Endothelial cell of umbilical vein (primary cell): ENCODE measurements at regions not wholly inside any gene's neighbourhood (a gene's known extent, or its start where the extent isn't known, plus 50 kb on each side); places are given as distances from the start of the nearest gene placed in this dataset.

Experiments used
- BruUV-seq: library from RNA; stranded (reverse); fragments of 400-500 nt; replicated peaks from 2 replicates; lab custom pipeline; 2021; lab: Mats Ljungman, UMichigan
- CTCF ChIA-PET: fragments of 300-600, 350-600 bp; sonication (Branson Sonifier 250); formaldehyde crosslinking; loops from one replicate; lab custom pipeline; 2021; ENCODE audit warnings: antibody characterized with exemption, inconsistent platforms; lab: Charles Lee
- POLR2A ChIA-PET: fragments of 300-600, 350-600 bp; sonication (Branson Sonifier 250); formaldehyde crosslinking; loops from one replicate; lab custom pipeline; 2021; ENCODE audit warnings: antibody characterized with exemption, inconsistent platforms; lab: Charles Lee
- DNase-seq: peaks from one replicate; pipeline ENCODE4 v3.0.0-alpha.2; 2011; ENCODE audit warnings: low read depth, low spot score
- FAIRE-seq: peaks from 2 replicates; lab custom pipeline; 2011; peaks lifted over from hg19 to GRCh38; lab: Jason Lieb, UNC
- H2AFZ ChIP-seq: 2 replicates; pipeline ENCODE4 v1.6.0; 2012; ENCODE audit warnings: low read depth, low read length, control low read depth, inconsistent platforms
- H3K27ac ChIP-seq: 2 replicates; pipeline ENCODE4 v1.5.1; 2011; ENCODE audit warnings: low read depth, mild to moderate bottlenecking, control low read depth, low read length, moderate library complexity; ENCODE audit not compliant: insufficient read depth
- H3K27me3 ChIP-seq, 2 experiments: 2 replicates each; pipeline versions ENCODE4 v1.6.0 to v1.6.1; 2011; ENCODE audit warnings: low read length in 2 of 2, mixed read lengths in 1 of 2; ENCODE audit not compliant: control insufficient read depth in 2 of 2, insufficient read depth in 2 of 2
- H3K36me3 ChIP-seq, 2 experiments: 2 replicates in 1 of 2; 3 replicates in 1 of 2; pipeline ENCODE4 v1.5.1; 2011; ENCODE audit warnings: low read length in 2 of 2, mild to moderate bottlenecking in 1 of 2, moderate library complexity in 1 of 2; ENCODE audit not compliant: control insufficient read depth in 2 of 2, insufficient read depth in 2 of 2; ENCODE audit errors: extremely low read depth in 1 of 2
- H3K4me1 ChIP-seq: 3 replicates; pipeline ENCODE4 v1.5.1; 2011; ENCODE audit warnings: mild to moderate bottlenecking, low read length; ENCODE audit not compliant: control insufficient read depth, insufficient read depth; ENCODE audit errors: extremely low read depth
- H3K4me2 ChIP-seq: 2 replicates; pipeline ENCODE4 v1.6.1; 2011; ENCODE audit warnings: low read length, control low read depth, mixed read lengths; ENCODE audit not compliant: insufficient read depth
- H3K4me3 ChIP-seq, 3 experiments: fragments of 200-600 bp in 1 of 3; sonication (generic), shearing (Covaris generic) in 1 of 3; replicated peaks in 1 of 3; 2 replicates each; pipeline ENCODE4 v1.5.1; 2011 to 2016; ENCODE audit warnings: control low read depth in 3 of 3, low read length in 3 of 3, mild to moderate bottlenecking in 2 of 3, inconsistent platforms in 1 of 3, low read depth in 1 of 3, moderate library complexity in 1 of 3; ENCODE audit not compliant: insufficient read depth in 1 of 3
- H3K79me2 ChIP-seq: 2 replicates; pipeline ENCODE4 v1.6.0; 2012; ENCODE audit warnings: low read length, inconsistent platforms; ENCODE audit not compliant: control insufficient read depth, insufficient read depth
- H3K9ac ChIP-seq: replicated peaks from 2 replicates; pipeline ENCODE3; 2011; ENCODE audit warnings: low read length, control low read depth; ENCODE audit not compliant: insufficient read depth; ENCODE audit errors: extremely low read depth
- H3K9me1 ChIP-seq: replicated peaks from 3 replicates; pipeline ENCODE4 v1.6.0; 2011; ENCODE audit warnings: mild to moderate bottlenecking, low read length; ENCODE audit not compliant: control insufficient read depth, insufficient read depth; ENCODE audit errors: extremely low read depth
- H3K9me3 ChIP-seq: replicated peaks from 2 replicates; pipeline ENCODE4 v1.5.1; 2012; ENCODE audit warnings: low read length, inconsistent platforms; ENCODE audit not compliant: control insufficient read depth, insufficient read depth
- H4K20me1 ChIP-seq: replicated peaks from 2 replicates; pipeline ENCODE3; 2011; ENCODE audit warnings: mild to moderate bottlenecking, low read length; ENCODE audit not compliant: control insufficient read depth, insufficient read depth; ENCODE audit errors: extremely low read depth
- EZH2 ChIP-seq: IDR thresholded peaks from 2 replicates; pipeline ENCODE4 v1.6.1; 2012; ENCODE audit warnings: borderline replicate concordance, low read depth, mild to moderate bottlenecking, moderate library complexity, low read length, inconsistent platforms; ENCODE audit not compliant: severe bottlenecking
- FOS ChIP-seq: IDR thresholded peaks from 2 replicates; pipeline ENCODE4 v1.6.1; 2011; ENCODE audit warnings: mild to moderate bottlenecking, low read length, moderate library complexity, borderline replicate concordance; ENCODE audit not compliant: insufficient read depth
- GATA2 ChIP-seq: IDR thresholded peaks from 2 replicates; pipeline ENCODE4 v1.7.0; 2011; ENCODE audit warnings: low read depth, mild to moderate bottlenecking, moderate library complexity, mixed read lengths, low read length; ENCODE audit not compliant: insufficient read length, insufficient read depth
- JUN ChIP-seq: IDR thresholded peaks from 2 replicates; pipeline ENCODE4 v1.6.1; 2011; ENCODE audit warnings: borderline replicate concordance, low read depth; ENCODE audit not compliant: insufficient read length, insufficient read depth
- MYC ChIP-seq: IDR thresholded peaks from one replicate; pipeline ENCODE4 v1.6.1; 2011; ENCODE audit warnings: mild to moderate bottlenecking, low read depth, low read length
- POLR2A ChIP-seq: IDR thresholded peaks from 2 replicates; pipeline ENCODE4 v1.6.1; 2012; ENCODE audit warnings: low read depth, mild to moderate bottlenecking, control low read depth, low read length
- POLR2AphosphoS5 ChIP-seq: IDR thresholded peaks from 2 replicates; pipeline ENCODE4 v1.6.1; 2012; ENCODE audit warnings: low read depth, mild to moderate bottlenecking, control low read depth, low read length, moderate library complexity; ENCODE audit not compliant: insufficient read depth
- dilution Hi-C: fragments of 300-500 bp; cut with MboI; formaldehyde crosslinking; loops from one replicate; pipeline ENCODE4 v1.15.0; 2019; ENCODE audit warnings: low sequenced_read_pairs; ENCODE audit not compliant: extremely low pct_ligation_motif_present
- intact Hi-C: fragments of 100-400 bp; cut with micrococcal nuclease; formaldehyde crosslinking; loops from one replicate; pipeline ENCODE4 v1.10.0; 2022
- TF ChIP-seq, protein P1 (sequence below), 2 donors: IDR thresholded peaks; 1 replicate in 1 of 2; 2 replicates in 1 of 2; pipeline ENCODE4 v1.5.1; 2011; ENCODE audit warnings: low read length in 2 of 2, mild to moderate bottlenecking in 2 of 2, moderate library complexity in 2 of 2, control low read depth in 1 of 2, inconsistent platforms in 1 of 2, low read depth in 1 of 2; ENCODE audit not compliant: insufficient read depth in 1 of 2; ENCODE audit errors: extremely low read depth in 1 of 2
- TF ChIP-seq, protein P2 (sequence below): IDR thresholded peaks from 2 replicates; pipeline ENCODE4 v1.6.1; 2011; ENCODE audit not compliant: insufficient read depth, insufficient read length

DNA sequence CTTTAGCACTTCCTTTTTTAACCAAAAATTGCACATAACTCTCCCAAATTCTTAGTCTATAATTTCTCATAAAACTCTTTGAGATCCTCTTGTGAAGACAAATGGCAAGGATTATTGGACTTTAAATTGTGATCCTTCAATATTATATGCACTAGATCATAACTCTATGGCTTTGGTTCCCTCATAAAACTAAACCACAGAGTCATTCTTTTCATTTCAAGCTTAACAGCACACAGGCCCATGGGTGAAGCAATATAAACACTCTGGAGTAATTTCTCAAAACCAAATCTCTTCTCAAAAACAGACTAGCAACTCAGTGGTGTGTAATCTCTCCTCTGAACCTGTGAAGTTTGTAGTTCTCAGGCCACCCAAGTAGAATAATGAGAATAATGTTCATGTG is 171.0 kb upstream of the NECTIN3 start:
- H3K4me1 ChIP-seq: no peaks in the 10 kb centered on the region
- no peak overlapping the region for H2AFZ ChIP-seq
- H3K9ac ChIP-seq: no peak overlapping the region
- no peak overlapping the region for H3K4me2 ChIP-seq
- no peak overlapping the region for H3K27ac ChIP-seq
- dilution Hi-C loops: no loop called here
- H3K27me3 ChIP-seq: no peaks in the 10 kb centered on the region
- BruUV-seq: no TSS peak
- intact Hi-C loops: no loop called here
- POLR2A ChIA-PET: no interaction called here
- H3K79me2 ChIP-seq: no peaks in the 10 kb centered on the region
- H3K36me3 ChIP-seq: no peaks in the 10 kb centered on the region
- CTCF ChIA-PET: no interaction called here
- no peak overlapping the region for H3K4me3 ChIP-seq
- DNase-seq (no peak), FAIRE-seq (no peak)
- no peaks in the 10 kb centered on the region for H4K20me1 ChIP-seq
- TF ChIP-seq EZH2 (no peak), FOS (no peak), JUN (no peak), MYC (no peak), POLR2AphosphoS5 (no peak), GATA2 (no peak), POLR2A (no peak)
- TF ChIP-seq, protein P1, sequence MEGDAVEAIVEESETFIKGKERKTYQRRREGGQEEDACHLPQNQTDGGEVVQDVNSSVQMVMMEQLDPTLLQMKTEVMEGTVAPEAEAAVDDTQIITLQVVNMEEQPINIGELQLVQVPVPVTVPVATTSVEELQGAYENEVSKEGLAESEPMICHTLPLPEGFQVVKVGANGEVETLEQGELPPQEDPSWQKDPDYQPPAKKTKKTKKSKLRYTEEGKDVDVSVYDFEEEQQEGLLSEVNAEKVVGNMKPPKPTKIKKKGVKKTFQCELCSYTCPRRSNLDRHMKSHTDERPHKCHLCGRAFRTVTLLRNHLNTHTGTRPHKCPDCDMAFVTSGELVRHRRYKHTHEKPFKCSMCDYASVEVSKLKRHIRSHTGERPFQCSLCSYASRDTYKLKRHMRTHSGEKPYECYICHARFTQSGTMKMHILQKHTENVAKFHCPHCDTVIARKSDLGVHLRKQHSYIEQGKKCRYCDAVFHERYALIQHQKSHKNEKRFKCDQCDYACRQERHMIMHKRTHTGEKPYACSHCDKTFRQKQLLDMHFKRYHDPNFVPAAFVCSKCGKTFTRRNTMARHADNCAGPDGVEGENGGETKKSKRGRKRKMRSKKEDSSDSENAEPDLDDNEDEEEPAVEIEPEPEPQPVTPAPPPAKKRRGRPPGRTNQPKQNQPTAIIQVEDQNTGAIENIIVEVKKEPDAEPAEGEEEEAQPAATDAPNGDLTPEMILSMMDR (IDR thresholded peaks at IDR 0.05; ENCODE audit: extremely low read depth in 1 of 2, insufficient read depth in 1 of 2, low read depth in 1 of 2, low read length in 2 of 2): no peak
- TF ChIP-seq, protein P2, sequence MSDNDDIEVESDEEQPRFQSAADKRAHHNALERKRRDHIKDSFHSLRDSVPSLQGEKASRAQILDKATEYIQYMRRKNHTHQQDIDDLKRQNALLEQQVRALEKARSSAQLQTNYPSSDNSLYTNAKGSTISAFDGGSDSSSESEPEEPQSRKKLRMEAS: no peak
- H3K9me1 ChIP-seq: no peaks in the 10 kb centered on the region
- H3K9me3 ChIP-seq: no peaks in the 10 kb centered on the region
